ENCODE measurements at regions not wholly inside any gene's neighbourhood (a gene's known extent, or its start where the extent isn't known, plus 50 kb on each side); places are given as distances from the start of the nearest gene placed in this dataset.

GRCh38 chr6:134416418-134417154 lies 98.7 kb upstream of the SGK1 start:
- TF ChIP-seq, protein P1, sequence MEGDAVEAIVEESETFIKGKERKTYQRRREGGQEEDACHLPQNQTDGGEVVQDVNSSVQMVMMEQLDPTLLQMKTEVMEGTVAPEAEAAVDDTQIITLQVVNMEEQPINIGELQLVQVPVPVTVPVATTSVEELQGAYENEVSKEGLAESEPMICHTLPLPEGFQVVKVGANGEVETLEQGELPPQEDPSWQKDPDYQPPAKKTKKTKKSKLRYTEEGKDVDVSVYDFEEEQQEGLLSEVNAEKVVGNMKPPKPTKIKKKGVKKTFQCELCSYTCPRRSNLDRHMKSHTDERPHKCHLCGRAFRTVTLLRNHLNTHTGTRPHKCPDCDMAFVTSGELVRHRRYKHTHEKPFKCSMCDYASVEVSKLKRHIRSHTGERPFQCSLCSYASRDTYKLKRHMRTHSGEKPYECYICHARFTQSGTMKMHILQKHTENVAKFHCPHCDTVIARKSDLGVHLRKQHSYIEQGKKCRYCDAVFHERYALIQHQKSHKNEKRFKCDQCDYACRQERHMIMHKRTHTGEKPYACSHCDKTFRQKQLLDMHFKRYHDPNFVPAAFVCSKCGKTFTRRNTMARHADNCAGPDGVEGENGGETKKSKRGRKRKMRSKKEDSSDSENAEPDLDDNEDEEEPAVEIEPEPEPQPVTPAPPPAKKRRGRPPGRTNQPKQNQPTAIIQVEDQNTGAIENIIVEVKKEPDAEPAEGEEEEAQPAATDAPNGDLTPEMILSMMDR (IDR thresholded peaks at IDR 0.05; ENCODE audit: low read depth, low read length), result no peak
- no peak overlapping the region for H3K4me3 ChIP-seq (ENCODE audit: low read depth, low read length)

DNA sequence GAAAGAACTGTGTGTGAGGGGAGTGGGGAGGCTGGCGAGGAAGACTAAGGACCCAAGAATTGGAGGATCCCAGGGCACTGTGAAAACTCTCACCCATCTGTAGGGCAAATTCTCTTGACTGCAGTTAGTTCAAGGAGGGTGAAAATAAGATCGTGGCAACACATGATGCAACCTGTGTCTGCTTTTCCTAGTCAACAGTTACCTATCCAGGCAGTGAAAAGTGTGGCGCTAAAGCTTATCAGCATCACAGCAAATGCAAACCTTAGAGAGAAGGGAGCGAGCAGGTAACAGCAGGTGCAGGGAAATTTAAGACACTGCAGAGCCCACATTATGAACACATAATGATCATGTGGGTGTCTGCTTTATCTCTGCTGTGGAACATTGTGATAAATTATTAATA lies 97.7 kb upstream of the SGK1 start:
- TF ChIP-seq, protein P1 (IDR thresholded peaks at IDR 0.05; ENCODE audit: low read depth, low read length), result no peak
- no peak overlapping the region for H3K4me3 ChIP-seq (ENCODE audit: low read depth, low read length)

GRCh38 chr6:134415194-134415593 lies 97.3 kb upstream of the SGK1 start:
- no peak overlapping the region for H3K4me3 ChIP-seq (ENCODE audit: low read depth, low read length)
- TF ChIP-seq, protein P1 (IDR thresholded peaks at IDR 0.05; ENCODE audit: low read depth, low read length), result no peak

DNA sequence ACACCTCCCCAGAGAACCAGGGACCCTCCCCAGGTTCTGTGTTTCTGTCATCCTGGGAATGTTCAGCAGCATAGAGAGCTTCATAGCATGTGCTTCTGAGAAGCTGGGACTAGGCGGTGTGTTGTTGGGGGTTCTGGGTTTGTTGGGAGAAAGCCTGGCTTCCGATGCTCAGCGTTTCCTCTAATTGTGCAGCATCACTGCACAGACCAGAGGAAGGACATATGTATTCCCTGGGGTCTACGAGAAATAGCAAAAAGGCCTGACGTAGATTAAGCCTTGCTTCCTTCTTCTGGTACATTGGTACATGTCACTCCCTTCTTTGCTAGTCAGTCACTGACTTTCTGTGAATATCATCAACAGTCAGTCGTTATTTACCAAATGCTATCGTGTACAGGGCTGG lies 96.9 kb upstream of the SGK1 start:
- TF ChIP-seq, protein P1 (IDR thresholded peaks at IDR 0.05; ENCODE audit: low read depth, low read length), result no peak
- no peak overlapping the region for H3K4me3 ChIP-seq (ENCODE audit: low read depth, low read length)

- H3K4me3 ChIP-seq (ENCODE audit: low read depth, low read length), result no peak overlapping the region
- TF ChIP-seq, protein P1 (IDR thresholded peaks at IDR 0.05; ENCODE audit: low read depth, low read length), result no peak
Observed at GRCh38 chr6:134413241-134413643, 95.3 kb upstream of the SGK1 start.

GRCh38 chr6:134410541-134410940 lies 92.6 kb upstream of the SGK1 start:
- H3K4me3 ChIP-seq (ENCODE audit: low read depth, low read length), result no peak overlapping the region
- TF ChIP-seq, protein P1 (IDR thresholded peaks at IDR 0.05; ENCODE audit: low read depth, low read length), result no peak

DNA sequence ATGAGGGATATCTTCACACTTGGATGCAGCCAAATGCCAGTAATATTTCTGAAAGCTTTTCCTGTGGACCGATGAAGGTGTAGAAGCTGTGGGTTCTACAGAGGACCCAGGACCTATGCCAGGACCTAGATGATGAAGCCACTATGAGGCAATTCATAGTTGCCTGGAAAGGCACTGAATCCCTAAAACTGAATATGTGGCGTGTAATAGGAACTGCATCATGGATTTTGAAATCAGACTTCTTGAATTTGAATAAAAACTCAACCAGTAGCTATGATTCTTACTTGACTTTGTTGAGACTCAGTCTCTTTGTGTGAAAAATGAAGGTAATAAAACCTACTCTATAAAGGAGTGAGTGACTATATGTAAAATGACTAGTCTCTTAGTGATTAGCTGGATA lies 89.9 kb upstream of the SGK1 start:
- no peak overlapping the region for H3K4me3 ChIP-seq (ENCODE audit: low read depth, low read length)
- TF ChIP-seq, protein P1 (IDR thresholded peaks at IDR 0.05; ENCODE audit: low read depth, low read length), result no peak
